Posterior vena cava (tissue), 2 donors: ENCODE measurements at regions not wholly inside any gene's neighbourhood (a gene's known extent, or its start where the extent isn't known, plus 50 kb on each side); places are given as distances from the start of the nearest gene placed in this dataset.

Experiments
- DNase-seq: peaks from one replicate; pipeline ENCODE4 v3.0.0-alpha.2; 2020; ENCODE audit warnings: low spot score
- intact Hi-C, 2 donors: fragments of 100-400 bp; cut with DNase I; formaldehyde crosslinking; loops; one replicate each; pipeline versions ENCODE4 v1.14.1 to v1.14.2; 2022 to 2023
- donor health status: DM: yes; HTN: yes; CAD: no.
- donor health status: DM: yes; HTN: yes; CAD: no.

- DNase-seq: no peak
- intact Hi-C loops: no loop called here
Observed at GRCh38 chr15:58235961-58236360, 97.8 kb downstream of the AQP9 start.

- intact Hi-C loops: no loop called here
- no peak for DNase-seq
Observed at GRCh38 chr15:58240191-58240932, 102.2 kb downstream of the AQP9 start.

GRCh38 chr15:58241872-58242271, 103.7 kb downstream of the AQP9 start:
- intact Hi-C loops: no loop called here
- no peak for DNase-seq

GRCh38 chr15:58243070-58243469, 104.9 kb downstream of the AQP9 start:
- no peak for DNase-seq
- intact Hi-C loops: no loop called here

DNA sequence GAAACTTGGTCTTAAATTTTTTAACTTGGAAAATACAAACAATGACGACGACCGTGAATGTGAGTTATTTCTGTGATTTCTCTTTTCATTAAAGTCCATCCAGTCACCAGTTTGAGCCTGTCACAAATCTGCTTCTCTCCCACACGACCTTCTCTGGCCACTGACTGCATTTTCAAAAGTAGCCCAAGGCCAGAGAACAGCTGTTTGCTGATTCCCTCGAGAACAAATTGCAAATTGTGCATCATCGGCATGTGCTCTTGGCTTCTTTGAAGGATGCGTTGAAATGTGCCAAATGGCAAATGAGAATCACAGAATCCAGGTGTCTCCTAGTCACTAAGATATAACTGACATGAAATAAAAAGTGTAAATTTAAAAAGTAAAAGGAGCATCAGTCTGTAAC, 106.4 kb downstream of the AQP9 start:
- intact Hi-C loops: no loop called here
- DNase-seq: no peak

DNA sequence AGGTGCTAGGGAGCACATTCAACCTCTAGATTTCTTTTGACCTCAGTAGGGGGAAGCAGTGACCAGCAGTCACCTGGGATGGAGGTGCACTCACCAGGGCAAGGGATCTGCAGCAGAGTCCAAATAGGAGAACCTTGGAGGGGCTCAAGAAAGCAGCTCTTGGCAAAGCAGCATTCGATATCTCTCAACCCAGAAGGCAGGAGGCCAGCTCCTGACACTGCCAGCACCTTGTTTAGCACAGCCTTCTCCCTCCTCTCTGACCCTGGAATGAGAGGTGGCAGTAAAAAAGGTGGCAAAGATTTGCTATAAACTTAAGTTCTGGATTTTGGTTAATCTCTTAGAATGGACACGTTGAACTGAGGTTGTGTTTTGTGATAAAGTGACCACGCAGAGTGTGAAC, 107.9 kb downstream of the AQP9 start:
- no peak for DNase-seq
- intact Hi-C loops: loop anchor here in 1 of 2 donors (1.0 kb wide), 1 partner anchor 49 kb away; no protein-coding TSS in a partner anchor

- peak; percentile 85 for DNase-seq
- intact Hi-C loops: no loop called here
Observed at GRCh38 chr15:58247855-58248842, 110.0 kb downstream of the AQP9 start.

DNA sequence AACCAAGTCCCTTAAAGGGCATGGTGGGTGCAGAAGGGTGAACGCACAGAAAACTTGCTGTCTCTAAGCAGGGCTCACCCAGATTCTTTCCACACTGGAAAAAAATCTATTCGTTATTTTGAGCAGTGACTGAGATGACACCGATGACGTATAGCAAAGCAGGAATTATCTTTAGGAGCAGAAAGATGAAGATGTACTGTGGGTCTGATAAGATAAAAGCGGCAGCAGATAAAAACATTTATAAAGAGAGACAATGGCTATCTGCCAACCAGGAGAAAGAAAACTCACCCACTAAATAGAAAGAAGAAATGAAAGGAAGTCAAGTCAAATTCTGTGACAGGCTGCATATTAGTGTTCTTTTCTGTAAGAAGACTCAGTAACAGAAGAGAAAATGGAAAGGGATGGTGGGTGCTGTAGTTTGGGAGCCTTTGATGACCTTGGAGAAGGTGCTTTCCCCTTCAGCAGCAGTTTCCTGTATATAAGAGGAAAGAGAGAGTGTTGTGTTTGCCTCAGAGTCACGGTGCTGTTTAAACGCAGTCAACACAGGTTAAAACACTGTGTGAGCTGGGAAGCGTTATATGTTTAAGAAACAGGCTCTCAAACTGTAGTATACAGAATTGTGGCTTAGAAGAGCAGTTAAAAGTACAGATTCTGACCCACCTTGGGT, 111.6 kb downstream of the AQP9 start:
- intact Hi-C loops: no loop called here
- DNase-seq: no peak

GRCh38 chr15:58252586-58253323, 114.6 kb downstream of the AQP9 start:
- no peak for DNase-seq
- intact Hi-C loops: no loop called here

DNA sequence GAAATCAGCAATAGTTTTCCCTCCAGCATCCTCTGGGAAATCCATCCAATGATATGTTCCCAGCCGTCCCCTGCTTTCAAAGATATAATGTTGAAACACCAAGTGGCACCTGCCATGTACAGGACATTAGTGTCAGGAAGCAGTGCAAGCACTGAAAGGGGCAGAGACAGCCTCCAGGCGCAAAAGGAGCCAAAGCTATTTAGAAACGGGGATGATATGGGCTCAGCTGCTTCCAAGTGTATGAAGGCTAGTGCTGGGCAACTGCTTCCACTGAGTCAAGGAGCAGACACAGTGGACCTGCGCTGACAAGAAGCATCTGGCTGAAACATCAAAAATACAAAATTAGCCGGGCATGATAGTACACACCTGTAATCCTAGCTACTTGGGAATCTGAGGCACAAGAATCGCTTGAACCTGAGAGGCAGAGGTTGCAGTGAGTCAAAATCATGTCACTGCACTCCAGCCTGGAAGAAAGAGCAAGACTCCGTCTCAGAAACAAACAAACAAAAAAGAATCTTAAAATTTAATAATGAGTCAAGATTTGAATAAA, 119.7 kb downstream of the AQP9 start:
- no peak for DNase-seq
- intact Hi-C loops: no loop called here

GRCh38 chr15:58258501-58259292, 120.5 kb downstream of the AQP9 start:
- intact Hi-C loops: no loop called here
- no peak for DNase-seq

GRCh38 chr15:58260205-58260724, 122.1 kb downstream of the AQP9 start:
- intact Hi-C loops: no loop called here
- no peak for DNase-seq

GRCh38 chr15:58260725-58261267, 122.6 kb downstream of the AQP9 start:
- intact Hi-C loops: no loop called here
- DNase-seq: no peak

DNA sequence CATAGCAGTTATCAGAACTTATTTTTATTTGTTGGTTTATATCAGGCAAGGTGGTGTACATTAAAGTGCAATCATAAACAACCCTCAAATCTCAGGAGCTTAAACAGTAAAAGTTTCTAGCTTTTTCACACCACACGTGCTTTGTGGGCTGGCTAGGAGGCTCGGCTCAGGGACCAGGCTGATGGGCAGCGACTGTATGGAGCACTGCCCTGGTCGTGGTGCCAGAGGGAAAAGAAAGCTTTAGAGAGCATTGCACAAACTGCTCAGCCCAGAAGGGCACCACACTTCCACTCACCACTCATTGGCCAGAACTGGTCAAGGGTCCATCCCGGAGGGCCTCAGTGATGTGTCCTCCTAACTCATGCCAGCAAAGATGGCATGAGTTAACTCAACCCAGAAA, 123.2 kb downstream of the AQP9 start:
- no peak for DNase-seq
- intact Hi-C loops: no loop called here

DNA sequence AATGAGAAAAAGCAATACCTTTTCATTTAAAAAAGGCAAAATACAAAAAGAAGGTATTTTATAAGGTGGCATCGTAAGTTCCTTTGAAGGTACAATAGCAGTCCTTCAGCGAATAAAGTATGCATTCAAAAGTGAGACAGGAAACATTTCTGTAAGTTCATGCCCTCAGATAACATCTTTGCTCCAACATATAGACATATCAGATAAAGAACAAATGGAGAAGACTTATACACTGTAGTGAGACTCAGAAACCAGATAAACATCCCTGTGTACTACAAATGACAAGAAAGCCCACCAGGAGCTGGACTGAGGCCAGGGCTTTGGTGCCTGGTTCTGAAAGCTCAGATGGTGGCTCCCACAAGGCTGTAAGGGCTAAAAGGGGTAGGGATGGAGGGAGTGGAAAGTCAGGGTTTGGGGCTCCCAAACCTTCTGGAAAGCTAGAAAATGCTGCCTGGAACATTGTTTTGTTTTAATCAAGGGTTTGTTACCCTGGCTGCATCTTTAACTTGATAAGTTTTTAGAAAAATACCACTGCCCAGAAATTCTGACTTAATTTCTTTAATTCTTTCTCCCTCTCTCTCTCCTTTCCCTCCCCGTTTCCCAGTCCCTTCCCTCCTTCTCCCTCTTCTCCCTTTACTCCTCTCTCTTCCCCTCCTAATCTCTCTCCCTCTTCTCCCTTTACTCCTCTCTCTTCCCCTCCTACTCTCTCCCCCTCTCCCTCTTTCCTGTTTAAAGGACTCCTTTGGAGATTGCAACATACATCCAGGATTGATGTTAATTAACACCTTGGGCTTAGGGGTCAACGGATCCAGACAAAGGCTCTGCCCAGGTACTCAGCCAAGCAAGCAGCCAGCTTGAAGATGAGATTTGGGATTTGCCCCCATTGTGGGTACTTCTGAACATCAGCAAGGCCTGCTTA, 126.1 kb downstream of the AQP9 start:
- intact Hi-C loops: no loop called here
- no peak for DNase-seq

GRCh38 chr15:58267051-58267450, 128.9 kb downstream of the AQP9 start:
- intact Hi-C loops: no loop called here
- no peak for DNase-seq
